MV-4-11 (cell line): ENCODE measurements at regions not wholly inside any gene's neighbourhood (a gene's known extent, or its start where the extent isn't known, plus 50 kb on each side); places are given as distances from the start of the nearest gene placed in this dataset.
A peak's percentile ranks its signal among the peaks of the same experiment; 100 is the strongest.

Experiments used
- DNase-seq: peaks from one replicate; lab custom pipeline; 2025; lab: John Stamatoyannopoulos, UW

GRCh38 chr3:130029531-130030289, 51.9 kb upstream of the ALG1L2 start:
- peak; percentile 17 for DNase-seq
